H1 (cell line): ENCODE measurements at regions not wholly inside any gene's neighbourhood (a gene's known extent, or its start where the extent isn't known, plus 50 kb on each side); places are given as distances from the start of the nearest gene placed in this dataset.

Experiments
- SIN3A ChIP-seq, 2 experiments: IDR thresholded peaks in 1 of 2; conservative IDR thresholded peaks in 1 of 2; 2 replicates each; pipeline ENCODE4 v1.6.1; 2011 to 2012; ENCODE audit warnings: low read length in 2 of 2, improper control_type of control experiment in 1 of 2, low read depth in 1 of 2, mild to moderate bottlenecking in 1 of 2

- TF ChIP-seq SIN3A (conservative IDR thresholded peaks at IDR 0.05 in 1 of 2, IDR thresholded peaks at IDR 0.05 in 1 of 2; ENCODE audit: low read depth in 1 of 2, low read length in 2 of 2), result no peak
These were observed 111.3 kb upstream of the FOXQ1 start (continued) for GRCh38 chr6:1200409-1201101.
